CD8-positive, alpha-beta memory T cell (primary cell): ENCODE measurements at regions not wholly inside any gene's neighbourhood (a gene's known extent, or its start where the extent isn't known, plus 50 kb on each side); places are given as distances from the start of the nearest gene placed in this dataset.

Experiments used
- CTCF ChIA-PET: fragments of 350-600 bp; sonication (Branson Sonifier 250); formaldehyde crosslinking; loops from one replicate; lab custom pipeline; 2021; ENCODE audit warnings: antibody characterized with exemption; lab: Charles Lee
- POLR2A ChIA-PET: fragments of 350-600 bp; sonication (Branson Sonifier 250); formaldehyde crosslinking; loops from one replicate; lab custom pipeline; 2021; ENCODE audit warnings: antibody characterized with exemption; lab: Charles Lee
- DNase-seq, 5 donors: peaks; one replicate each; pipeline versions ENCODE4 v3.0.0 to v3.0.0-alpha.2; 2020 to 2022; ENCODE audit warnings: mixed read lengths in 1 of 5
- H3K27ac ChIP-seq: one replicate; pipeline ENCODE4 v1.7.0; 2013; ENCODE audit warnings: low read depth, mild to moderate bottlenecking, low read length, moderate library complexity
- H3K27me3 ChIP-seq: 2 replicates; pipeline ENCODE4 v1.7.0; 2013; ENCODE audit warnings: low read length, mild to moderate bottlenecking; ENCODE audit not compliant: insufficient read depth, poor library complexity, severe bottlenecking
- H3K36me3 ChIP-seq: 2 replicates; pipeline ENCODE4 v1.7.0; 2013; ENCODE audit warnings: mild to moderate bottlenecking, low read length, moderate library complexity; ENCODE audit not compliant: insufficient read depth
- H3K4me1 ChIP-seq: 2 replicates; pipeline ENCODE4 v1.7.0; 2013; ENCODE audit warnings: mild to moderate bottlenecking, low read length, moderate library complexity; ENCODE audit not compliant: insufficient read depth
- H3K4me3 ChIP-seq: 2 replicates; pipeline ENCODE4 v1.7.0; 2013; ENCODE audit warnings: mild to moderate bottlenecking, low read length
- H3K9me3 ChIP-seq: 2 replicates; pipeline ENCODE4 v1.7.0; 2013; ENCODE audit warnings: mild to moderate bottlenecking, low read length
- H3K27ac Mint-ChIP-seq, 8 donors: one replicate each; pipeline ENCODE4 v1.8.0; 2020 to 2021; ENCODE audit warnings: mixed read lengths in 8 of 8, mild to moderate bottlenecking in 6 of 8, inconsistent platforms in 3 of 8, moderate library complexity in 3 of 8
- H3K27me3 Mint-ChIP-seq, 2 donors: one replicate each; pipeline ENCODE4 v1.8.0; 2020 to 2021; ENCODE audit warnings: mixed read lengths in 2 of 2, mild to moderate bottlenecking in 1 of 2, moderate library complexity in 1 of 2
- H3K36me3 Mint-ChIP-seq, 3 donors: one replicate each; pipeline ENCODE4 v1.8.0; 2020 to 2021; ENCODE audit warnings: mixed read lengths in 3 of 3, inconsistent platforms in 1 of 3, mild to moderate bottlenecking in 1 of 3
- H3K4me1 Mint-ChIP-seq, 3 donors: one replicate each; pipeline ENCODE4 v1.8.0; 2020 to 2021; ENCODE audit warnings: mixed read lengths in 3 of 3, inconsistent platforms in 1 of 3, mild to moderate bottlenecking in 1 of 3
- H3K4me3 Mint-ChIP-seq, 7 donors: one replicate each; pipeline ENCODE4 v1.8.0; 2020 to 2021; ENCODE audit warnings: mixed read lengths in 7 of 7, mild to moderate bottlenecking in 6 of 7, moderate library complexity in 4 of 7, inconsistent platforms in 2 of 7
- H3K9me3 Mint-ChIP-seq, 5 donors: one replicate each; pipeline ENCODE4 v1.8.0; 2020 to 2022; ENCODE audit warnings: mixed read lengths in 5 of 5, mild to moderate bottlenecking in 3 of 5, moderate library complexity in 2 of 5, inconsistent platforms in 1 of 5

DNA sequence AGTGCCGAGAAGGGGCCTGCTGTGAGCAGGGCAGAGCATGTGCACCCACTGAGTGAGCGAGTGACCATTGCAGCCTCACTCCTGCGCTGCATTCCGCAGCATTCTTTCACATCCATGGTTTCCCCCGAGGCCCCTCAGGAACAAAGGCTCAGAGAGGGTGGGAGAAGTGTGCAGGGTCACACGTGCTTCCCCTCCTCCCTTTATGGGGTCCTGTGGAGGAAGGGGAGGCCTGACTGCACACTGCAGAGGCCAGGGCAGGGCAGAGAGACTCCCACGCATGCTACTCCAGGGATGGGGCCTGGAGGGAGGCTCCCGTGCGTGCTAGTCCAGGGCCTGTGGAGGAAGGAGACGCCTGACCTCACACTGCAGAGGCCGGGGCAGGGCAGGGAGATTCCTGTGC lies 63.2 kb downstream of the DIO3 start:
- DNase-seq, result no peak
- no peaks in the 10 kb centered on the region for H3K36me3 ChIP-seq
- no peak overlapping the region for H3K27ac ChIP-seq
- H3K4me1 Mint-ChIP-seq, result peaks cover 0 to 9% (median 4%) of the 10 kb centered on the region in 3 donors
- ChIA-PET CTCF (no interaction called here), POLR2A (no interaction called here)
- no peak overlapping the region for H3K4me3 Mint-ChIP-seq
- H3K36me3 Mint-ChIP-seq, result no peaks in the 10 kb centered on the region
- no peak overlapping the region for H3K4me3 ChIP-seq
- no peaks in the 10 kb centered on the region for H3K27me3 ChIP-seq
- peaks cover 14 to 18% of the 10 kb centered on the region in 2 donors for H3K27me3 Mint-ChIP-seq
- peaks cover 10% of the 10 kb centered on the region for H3K4me1 ChIP-seq
- no peaks in the 10 kb centered on the region for H3K9me3 Mint-ChIP-seq
- H3K9me3 ChIP-seq, result no peaks in the 10 kb centered on the region
- no peak overlapping the region for H3K27ac Mint-ChIP-seq

GRCh38 chr14:101625336-101626097 lies 64.2 kb downstream of the DIO3 start:
- Mint-ChIP-seq H3K27me3 (peaks cover 14 to 18% of the 10 kb centered on the region in 2 donors), H3K27ac (no peak overlapping the region), H3K4me3 (no peak overlapping the region), H3K4me1 (peaks cover 0 to 9% (median 4%) of the 10 kb centered on the region in 3 donors), H3K9me3 (no peaks in the 10 kb centered on the region), H3K36me3 (no peaks in the 10 kb centered on the region)
- H3K4me3 ChIP-seq, result no peak overlapping the region
- DNase-seq, result no peak
- no peak overlapping the region for H3K27ac ChIP-seq
- no peaks in the 10 kb centered on the region for H3K27me3 ChIP-seq
- ChIA-PET POLR2A (no interaction called here), CTCF (no interaction called here)
- no peaks in the 10 kb centered on the region for H3K36me3 ChIP-seq
- peaks cover 10% of the 10 kb centered on the region for H3K4me1 ChIP-seq
- H3K9me3 ChIP-seq, result no peaks in the 10 kb centered on the region

GRCh38 chr14:101626331-101626730 lies 65.0 kb downstream of the DIO3 start:
- Mint-ChIP-seq H3K9me3 (no peaks in the 10 kb centered on the region), H3K4me3 (no peak overlapping the region), H3K4me1 (peaks cover 0 to 9% (median 4%) of the 10 kb centered on the region in 3 donors), H3K36me3 (no peaks in the 10 kb centered on the region), H3K27ac (no peak overlapping the region), H3K27me3 (peaks cover 14 to 18% of the 10 kb centered on the region in 2 donors)
- H3K4me1 ChIP-seq, result peaks cover 10% of the 10 kb centered on the region
- H3K4me3 ChIP-seq, result no peak overlapping the region
- ChIA-PET POLR2A (no interaction called here), CTCF (no interaction called here)
- H3K27me3 ChIP-seq, result no peaks in the 10 kb centered on the region
- no peak for DNase-seq
- no peaks in the 10 kb centered on the region for H3K9me3 ChIP-seq
- H3K36me3 ChIP-seq, result no peaks in the 10 kb centered on the region
- H3K27ac ChIP-seq, result no peak overlapping the region

DNA sequence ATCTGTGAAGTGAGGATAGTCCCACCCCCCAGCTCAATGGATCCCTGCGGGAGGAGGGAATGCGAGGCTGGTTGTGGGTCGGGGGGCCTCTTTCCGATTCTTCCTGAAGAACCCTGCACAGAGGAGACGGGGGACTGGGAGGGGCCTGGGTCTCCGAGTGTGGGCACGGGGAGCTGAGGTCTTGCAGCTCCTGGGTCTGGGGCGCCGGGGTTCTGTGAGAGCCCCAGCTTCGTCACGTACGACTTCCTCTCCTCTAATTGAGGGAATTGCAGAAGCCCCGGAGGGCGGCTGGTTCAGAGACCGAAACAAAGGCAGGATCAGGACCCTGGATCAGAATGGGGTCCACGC lies 66.6 kb downstream of the DIO3 start:
- no peak for DNase-seq
- ChIA-PET POLR2A (no interaction called here), CTCF (interaction anchor here (0.8 to 2.1 kb wide), 6 partner anchors 8 to 982 kb away, joined by 3 to 14 read pairs (median 3); no protein-coding TSS in a partner anchor)
- Mint-ChIP-seq H3K4me3 (no peak overlapping the region), H3K4me1 (peaks cover 0 to 9% (median 4%) of the 10 kb centered on the region in 3 donors), H3K27me3 (peaks cover 14 to 18% of the 10 kb centered on the region in 2 donors), H3K36me3 (no peaks in the 10 kb centered on the region), H3K9me3 (no peaks in the 10 kb centered on the region), H3K27ac (peak overlapping the region in 2 of 8 donors; percentile 36 to 60)
- Histone ChIP-seq H3K27ac (no peak overlapping the region), H3K4me1 (peaks cover 10% of the 10 kb centered on the region), H3K9me3 (no peaks in the 10 kb centered on the region), H3K4me3 (no peak overlapping the region), H3K36me3 (no peaks in the 10 kb centered on the region), H3K27me3 (no peaks in the 10 kb centered on the region)

DNA sequence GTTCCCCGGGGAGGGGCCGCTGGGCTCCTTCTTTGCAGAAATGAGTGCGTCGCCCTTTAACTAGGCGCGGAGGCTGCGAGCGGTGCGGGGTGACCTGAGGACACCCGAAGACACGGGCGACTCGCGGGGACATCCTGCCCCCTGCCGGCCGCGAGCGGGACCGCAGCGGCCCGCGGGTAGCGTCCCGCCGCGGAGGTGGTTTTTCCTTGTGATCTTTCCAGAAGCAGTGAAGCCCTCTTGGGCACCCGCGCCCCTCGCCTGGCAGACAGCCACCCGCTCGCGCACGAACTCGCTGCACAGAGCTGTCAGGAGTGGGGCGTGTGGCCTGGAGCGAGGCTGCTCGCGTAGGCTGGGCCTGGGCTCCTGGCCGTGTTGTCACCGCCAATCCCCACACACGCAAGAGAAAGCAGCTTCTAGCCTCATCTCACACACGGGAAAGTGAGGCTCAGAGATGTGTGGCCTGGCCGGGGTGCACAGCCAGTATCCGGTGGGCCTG lies 67.2 kb downstream of the DIO3 start:
- Histone ChIP-seq H3K4me3 (no peak overlapping the region), H3K9me3 (no peaks in the 10 kb centered on the region), H3K4me1 (peaks cover 10% of the 10 kb centered on the region), H3K27ac (no peak overlapping the region), H3K36me3 (no peaks in the 10 kb centered on the region), H3K27me3 (no peaks in the 10 kb centered on the region)
- peak; percentile 58 to 77 (median 62) for DNase-seq
- Mint-ChIP-seq H3K4me3 (no peak overlapping the region), H3K27me3 (peaks cover 10 to 19% of the 10 kb centered on the region in 2 donors), H3K36me3 (no peaks in the 10 kb centered on the region), H3K4me1 (peaks cover 0 to 9% (median 4%) of the 10 kb centered on the region in 3 donors), H3K9me3 (no peaks in the 10 kb centered on the region), H3K27ac (no peak overlapping the region)
- POLR2A ChIA-PET, result no interaction called here
- CTCF ChIA-PET, result interaction anchor here (0.9 to 2.1 kb wide), 5 partner anchors 8 to 778 kb away, joined by 3 to 14 read pairs (median 4); no protein-coding TSS in a partner anchor

DNA sequence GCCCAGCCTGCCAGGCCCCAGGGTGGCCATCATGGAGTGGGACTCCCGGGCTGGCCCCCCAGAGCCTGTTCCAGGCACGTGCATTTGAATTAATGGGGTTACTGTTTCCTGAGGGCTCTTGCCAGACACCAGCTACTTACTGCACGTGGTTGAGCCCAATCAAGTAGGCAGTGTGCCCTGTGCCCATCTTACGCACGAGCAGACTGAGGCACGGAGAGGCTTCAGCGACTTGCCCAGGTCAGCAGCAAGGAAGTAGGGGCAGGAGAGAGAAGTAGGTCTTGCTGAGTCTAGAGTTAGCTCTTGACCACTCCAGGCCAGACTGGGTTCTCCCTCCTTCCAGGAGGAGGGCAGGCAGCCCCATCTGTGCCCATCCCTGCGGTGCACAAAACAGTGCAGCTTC lies 67.7 kb downstream of the DIO3 start:
- Mint-ChIP-seq H3K4me3 (no peak overlapping the region), H3K9me3 (no peaks in the 10 kb centered on the region), H3K36me3 (no peaks in the 10 kb centered on the region), H3K27ac (no peak overlapping the region), H3K4me1 (peaks cover 2 to 10% (median 4%) of the 10 kb centered on the region in 3 donors), H3K27me3 (peaks cover 12 to 19% of the 10 kb centered on the region in 2 donors)
- Histone ChIP-seq H3K9me3 (no peaks in the 10 kb centered on the region), H3K4me3 (no peak overlapping the region), H3K27me3 (no peaks in the 10 kb centered on the region), H3K27ac (no peak overlapping the region), H3K4me1 (peaks cover 10% of the 10 kb centered on the region), H3K36me3 (no peaks in the 10 kb centered on the region)
- CTCF ChIA-PET, result interaction anchor here (0.9 to 2.1 kb wide), 4 partner anchors 9 to 778 kb away, joined by 3 to 14 read pairs (median 4); no protein-coding TSS in a partner anchor
- DNase-seq, result no peak
- POLR2A ChIA-PET, result no interaction called here

GRCh38 chr14:101630056-101630965 lies 69.0 kb downstream of the DIO3 start:
- H3K9me3 ChIP-seq, result no peaks in the 10 kb centered on the region
- H3K4me3 ChIP-seq, result no peak overlapping the region
- Mint-ChIP-seq H3K36me3 (no peaks in the 10 kb centered on the region), H3K4me1 (peaks cover 4 to 13% (median 5%) of the 10 kb centered on the region in 3 donors), H3K27me3 (peaks cover 17 to 24% of the 10 kb centered on the region in 2 donors), H3K9me3 (no peaks in the 10 kb centered on the region), H3K4me3 (no peak overlapping the region), H3K27ac (no peak overlapping the region)
- no peak for DNase-seq
- peaks cover 10% of the 10 kb centered on the region for H3K4me1 ChIP-seq
- H3K36me3 ChIP-seq, result no peaks in the 10 kb centered on the region
- ChIA-PET CTCF (interaction anchor here (1.5 kb wide), 1 partner anchor 778 kb away, joined by 4 read pairs; no protein-coding TSS in a partner anchor), POLR2A (no interaction called here)
- H3K27me3 ChIP-seq, result no peaks in the 10 kb centered on the region
- H3K27ac ChIP-seq, result no peak overlapping the region
